B cell (primary cell): ENCODE measurements at regions not wholly inside any gene's neighbourhood (a gene's known extent, or its start where the extent isn't known, plus 50 kb on each side); places are given as distances from the start of the nearest gene placed in this dataset.

Experiments used
- ATAC-seq: fragments of 200-7000 bp; cut with Tn5 transposase; one replicate; pipeline ENCODE4 v1.10.0; 2021; ENCODE audit warnings: low read depth, mild to moderate bottlenecking, moderate number of reproducible peaks, moderate library complexity
- CTCF ChIA-PET: fragments of 350-600 bp; sonication (Branson Sonifier 250); formaldehyde crosslinking; loops from one replicate; lab custom pipeline; 2021; ENCODE audit warnings: antibody characterized with exemption, inconsistent platforms; lab: Charles Lee
- POLR2A ChIA-PET: fragments of 350-600 bp; sonication (Branson Sonifier 250); formaldehyde crosslinking; loops from one replicate; lab custom pipeline; 2021; ENCODE audit warnings: antibody characterized with exemption; lab: Charles Lee
- DNase-seq: peaks from one replicate; pipeline ENCODE4 v3.0.0; 2013
- H2AFZ ChIP-seq: 2 replicates; pipeline ENCODE4 v1.6.1; 2012; ENCODE audit warnings: mild to moderate bottlenecking, low read depth, low read length; ENCODE audit not compliant: insufficient read depth, poor library complexity, severe bottlenecking
- H3K27ac ChIP-seq, 2 donors: 1 replicate in 1 of 2; 2 replicates in 1 of 2; pipeline ENCODE4 v1.5.1; 2012 to 2013; ENCODE audit warnings: low read length in 2 of 2, mild to moderate bottlenecking in 2 of 2, moderate library complexity in 1 of 2
- H3K27me3 ChIP-seq, 4 experiments: fragments of 200-600 bp in 1 of 4; sonication (generic) in 1 of 4; replicated peaks in 1 of 4; 1 replicate in 2 of 4; 2 replicates in 2 of 4; pipeline versions ENCODE4 v1.6.1 to v1.7.0; 2013 to 2016; ENCODE audit warnings: low read length in 3 of 4, mild to moderate bottlenecking in 2 of 4, mixed read lengths in 1 of 4, moderate library complexity in 1 of 4; ENCODE audit not compliant: insufficient read depth in 4 of 4, control insufficient read depth in 3 of 4; ENCODE audit errors: control extremely low read depth in 1 of 4
- H3K36me3 ChIP-seq, 2 experiments: replicated peaks in 1 of 2; 1 replicate in 1 of 2; 2 replicates in 1 of 2; pipeline versions ENCODE4 v1.6.1 to v1.7.1; 2013; ENCODE audit warnings: low read length in 1 of 2; ENCODE audit not compliant: insufficient read depth in 2 of 2, control insufficient read depth in 1 of 2; ENCODE audit errors: control extremely low read depth in 1 of 2, extremely low read depth in 1 of 2
- H3K4me1 ChIP-seq, 2 donors: fragments of 200-600 bp in 1 of 2; sonication (generic) in 1 of 2; 1 replicate in 1 of 2; 2 replicates in 1 of 2; pipeline versions ENCODE4 v1.5.1 to v1.6.1; 2013 to 2017; ENCODE audit warnings: low read length in 2 of 2; ENCODE audit not compliant: control insufficient read depth in 2 of 2, insufficient read depth in 2 of 2
- H3K4me2 ChIP-seq: replicated peaks from 2 replicates; pipeline ENCODE3; 2012; ENCODE audit warnings: mild to moderate bottlenecking, low read depth, low read length; ENCODE audit not compliant: poor library complexity, severe bottlenecking
- H3K4me3 ChIP-seq, 5 experiments: fragments of 200-600 bp in 1 of 5; sonication (generic) in 1 of 5; 1 replicate in 3 of 5; 2 replicates in 2 of 5; pipeline versions ENCODE4 v1.5.1 to v1.7.0; 2011 to 2016; ENCODE audit warnings: low read length in 4 of 5, mild to moderate bottlenecking in 4 of 5, low read depth in 2 of 5, control low read depth in 1 of 5, moderate library complexity in 1 of 5; ENCODE audit not compliant: insufficient read depth in 1 of 5; ENCODE audit errors: control extremely low read depth in 1 of 5, extremely low read depth in 1 of 5
- H3K79me2 ChIP-seq: fragments of 200-600 bp; sonication (generic); one replicate; pipeline ENCODE4 v1.6.0; 2016; ENCODE audit warnings: low read length; ENCODE audit not compliant: control insufficient read depth, insufficient read depth
- H3K9ac ChIP-seq: fragments of 200-600 bp; sonication (generic); 2 replicates; pipeline ENCODE4 v1.6.1; 2017; ENCODE audit warnings: mild to moderate bottlenecking, low read length, moderate library complexity
- H3K9me3 ChIP-seq, 3 donors: one replicate each; pipeline versions ENCODE4 v1.6.1 to v1.7.1; 2013; ENCODE audit warnings: low read length in 2 of 3; ENCODE audit not compliant: control insufficient read depth in 2 of 3, insufficient read depth in 1 of 3; ENCODE audit errors: control extremely low read depth in 1 of 3
- H4K20me1 ChIP-seq: 2 replicates; pipeline ENCODE4 v1.6.0; 2012; ENCODE audit warnings: mild to moderate bottlenecking, low read length; ENCODE audit not compliant: insufficient read depth, control insufficient read depth, poor library complexity, severe bottlenecking
- H3K27ac Mint-ChIP-seq: one replicate; pipeline ENCODE4 v1.8.0; 2021; ENCODE audit warnings: mixed read lengths
- H3K27me3 Mint-ChIP-seq: one replicate; pipeline ENCODE4 v1.8.0; 2021; ENCODE audit warnings: mixed read lengths
- H3K4me1 Mint-ChIP-seq: one replicate; pipeline ENCODE4 v1.8.0; 2021; ENCODE audit warnings: mixed read lengths
- H3K4me3 Mint-ChIP-seq: one replicate; pipeline ENCODE4 v1.8.0; 2021; ENCODE audit warnings: mixed read lengths
- H3K9me3 Mint-ChIP-seq: one replicate; pipeline ENCODE4 v1.8.0; 2022; ENCODE audit warnings: mixed read lengths; ENCODE audit not compliant: insufficient read depth
- EZH2 ChIP-seq: IDR thresholded peaks from 2 replicates; pipeline ENCODE4 v1.6.1; 2012; ENCODE audit warnings: borderline replicate concordance, low read depth, mild to moderate bottlenecking, moderate library complexity, low read length; ENCODE audit not compliant: insufficient read depth, poor library complexity, severe bottlenecking
- WGBS: methylation state at CpG from one replicate; pipeline ENCODE4 v1.1.5; 2013; ENCODE audit warnings: missing lambda C conversion rate; ENCODE audit not compliant: insufficient coverage; 5-methylcytosine and 5-hydroxymethylcytosine counted together
- intact Hi-C: fragments of 100-400 bp; cut with micrococcal nuclease; formaldehyde crosslinking; loops from one replicate; pipeline ENCODE4 v1.10.0; 2022
- TF ChIP-seq, protein P1 (sequence below): fragments of 200-600 bp; IDR thresholded peaks from one replicate; pipeline ENCODE4 v1.8.0; 2022; ENCODE audit warnings: antibody characterized with exemption, mild to moderate bottlenecking

DNA sequence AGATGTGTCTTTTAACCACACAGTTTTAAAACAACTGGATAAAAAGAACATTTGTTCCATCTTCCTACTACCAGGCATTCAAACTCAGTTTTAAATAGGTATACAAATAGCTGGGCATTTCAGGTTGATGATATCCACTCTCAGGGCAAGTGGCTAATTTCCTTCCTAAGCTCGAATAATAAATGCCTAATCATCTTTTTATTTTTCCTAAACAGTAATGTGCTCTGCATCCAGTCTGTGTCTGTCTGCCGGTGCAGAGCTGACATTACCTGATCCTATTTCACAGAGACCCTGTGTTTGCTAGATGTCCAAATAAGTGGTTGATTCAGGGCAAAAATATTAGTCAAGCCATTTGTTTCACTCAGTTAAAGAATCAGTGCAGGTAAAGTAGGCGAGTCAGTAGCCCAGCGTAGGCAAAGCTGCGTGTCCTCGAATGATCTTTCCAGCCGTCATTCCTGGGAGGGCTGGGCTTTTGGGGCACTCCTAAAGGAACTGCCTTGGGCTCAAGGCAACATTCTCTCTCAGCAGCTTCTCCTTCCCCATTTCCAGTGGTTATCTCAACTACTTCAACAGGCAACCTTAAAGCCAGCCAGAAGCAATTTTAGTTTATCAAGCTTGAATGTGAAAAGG lies 74.2 kb upstream of the BMP2 start:
- Histone ChIP-seq H3K79me2 (no peaks in the 10 kb centered on the region), H3K27ac (no peak overlapping the region), H4K20me1 (no peaks in the 10 kb centered on the region), H3K9ac (no peak overlapping the region), H3K4me1 (no peaks in the 10 kb centered on the region), H3K27me3 (no peaks in the 10 kb centered on the region), H3K9me3 (no peaks in the 10 kb centered on the region), H3K4me3 (no peak overlapping the region), H3K36me3 (no peaks in the 10 kb centered on the region), H3K4me2 (no peak overlapping the region), H2AFZ (no peak overlapping the region)
- ChIA-PET POLR2A (no interaction called here), CTCF (no interaction called here)
- no peak for ATAC-seq
- Mint-ChIP-seq H3K4me1 (no peaks in the 10 kb centered on the region), H3K4me3 (no peak overlapping the region), H3K27ac (no peak overlapping the region), H3K27me3 (no peaks in the 10 kb centered on the region), H3K9me3 (no peaks in the 10 kb centered on the region)
- TF ChIP-seq EZH2 = no peak
- TF ChIP-seq, protein P1, sequence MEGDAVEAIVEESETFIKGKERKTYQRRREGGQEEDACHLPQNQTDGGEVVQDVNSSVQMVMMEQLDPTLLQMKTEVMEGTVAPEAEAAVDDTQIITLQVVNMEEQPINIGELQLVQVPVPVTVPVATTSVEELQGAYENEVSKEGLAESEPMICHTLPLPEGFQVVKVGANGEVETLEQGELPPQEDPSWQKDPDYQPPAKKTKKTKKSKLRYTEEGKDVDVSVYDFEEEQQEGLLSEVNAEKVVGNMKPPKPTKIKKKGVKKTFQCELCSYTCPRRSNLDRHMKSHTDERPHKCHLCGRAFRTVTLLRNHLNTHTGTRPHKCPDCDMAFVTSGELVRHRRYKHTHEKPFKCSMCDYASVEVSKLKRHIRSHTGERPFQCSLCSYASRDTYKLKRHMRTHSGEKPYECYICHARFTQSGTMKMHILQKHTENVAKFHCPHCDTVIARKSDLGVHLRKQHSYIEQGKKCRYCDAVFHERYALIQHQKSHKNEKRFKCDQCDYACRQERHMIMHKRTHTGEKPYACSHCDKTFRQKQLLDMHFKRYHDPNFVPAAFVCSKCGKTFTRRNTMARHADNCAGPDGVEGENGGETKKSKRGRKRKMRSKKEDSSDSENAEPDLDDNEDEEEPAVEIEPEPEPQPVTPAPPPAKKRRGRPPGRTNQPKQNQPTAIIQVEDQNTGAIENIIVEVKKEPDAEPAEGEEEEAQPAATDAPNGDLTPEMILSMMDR = no peak
- 100% methylated on average over 6 of the region's 7 CpGs for WGBS
- no peak for DNase-seq
- intact Hi-C loops = no loop called here

DNA sequence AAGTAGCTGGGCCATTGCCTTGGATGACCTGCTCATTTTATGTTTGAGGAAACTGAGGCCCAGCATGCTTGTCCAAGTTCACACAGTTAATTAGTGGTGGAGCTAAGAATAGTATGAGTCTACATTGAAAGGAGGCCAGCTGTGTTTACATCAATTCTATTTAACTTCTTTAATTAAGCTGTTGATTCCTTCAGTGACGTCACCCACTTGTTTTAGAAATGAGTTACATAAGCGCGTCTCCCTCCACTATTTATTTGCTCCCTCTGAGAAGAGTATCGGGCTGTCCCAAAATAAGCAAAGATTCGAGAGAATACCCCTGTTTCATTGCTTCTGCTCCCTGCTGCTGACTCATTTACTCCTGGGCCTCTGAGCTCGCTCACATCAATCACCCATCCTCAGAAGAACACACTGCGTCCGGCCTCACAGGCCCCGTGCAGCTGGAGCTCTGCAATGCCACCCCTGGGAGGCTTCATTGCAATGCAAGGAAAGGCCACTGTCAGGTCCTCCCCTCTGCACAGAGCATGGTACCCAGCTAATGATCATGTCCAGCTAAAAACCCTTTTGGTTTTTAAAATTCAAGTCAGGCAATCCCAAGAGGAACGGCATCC lies 74.8 kb upstream of the BMP2 start:
- no peaks in the 10 kb centered on the region for H3K4me1 Mint-ChIP-seq
- POLR2A ChIA-PET = no interaction called here
- intact Hi-C loops = no loop called here

More for the DNA sequence above, 74.8 kb upstream of the BMP2 start:
- Histone ChIP-seq H3K4me1 (no peaks in the 10 kb centered on the region), H3K27me3 (no peaks in the 10 kb centered on the region), H3K36me3 (no peaks in the 10 kb centered on the region), H3K79me2 (no peaks in the 10 kb centered on the region), H4K20me1 (no peaks in the 10 kb centered on the region), H3K9ac (no peak overlapping the region), H3K27ac (no peak overlapping the region), H2AFZ (no peak overlapping the region), H3K4me3 (no peak overlapping the region), H3K4me2 (no peak overlapping the region), H3K9me3 (no peaks in the 10 kb centered on the region)
- no peak overlapping the region for H3K27ac Mint-ChIP-seq
- ATAC-seq (no peak), DNase-seq (no peak)
- H3K9me3 Mint-ChIP-seq = no peaks in the 10 kb centered on the region
- TF ChIP-seq EZH2 = no peak
- TF ChIP-seq, protein P1 = no peak
- WGBS = 93% methylated on average over 9 of the region's 10 CpGs
- CTCF ChIA-PET = no interaction called here
- no peaks in the 10 kb centered on the region for H3K27me3 Mint-ChIP-seq
- no peak overlapping the region for H3K4me3 Mint-ChIP-seq
